HG03469 (cell line): ENCODE measurements at regions not wholly inside any gene's neighbourhood (a gene's known extent, or its start where the extent isn't known, plus 50 kb on each side); places are given as distances from the start of the nearest gene placed in this dataset.

ENCODE experiments used
- ATAC-seq: cut with Tn5 transposase; IDR thresholded peaks from one replicate; pipeline ENCODE4 v1.9.1; 2021; ENCODE audit warnings: mild to moderate bottlenecking, moderate library complexity, moderate number of reproducible peaks; ENCODE audit not compliant: unreplicated experiment

DNA sequence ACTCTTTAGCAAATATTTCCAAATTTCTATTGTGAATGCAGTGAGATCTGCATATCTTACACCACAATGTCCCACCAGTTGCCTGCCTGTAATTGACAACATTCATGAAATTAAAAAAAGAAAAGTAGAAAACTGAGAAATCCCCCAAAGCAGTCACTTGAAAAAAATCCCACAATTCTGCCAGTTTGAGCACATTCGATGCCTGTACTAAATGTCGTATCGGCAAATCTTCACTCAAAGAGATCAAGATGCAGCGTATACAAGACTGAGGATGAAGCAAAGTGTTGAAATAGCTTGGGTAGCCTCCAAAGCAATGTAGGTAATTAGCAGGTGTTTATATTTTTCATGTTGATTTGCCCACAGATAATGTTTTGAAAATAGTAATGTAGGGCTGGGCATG is 186.7 kb upstream of the ZEB2 start:
- no peak for ATAC-seq

DNA sequence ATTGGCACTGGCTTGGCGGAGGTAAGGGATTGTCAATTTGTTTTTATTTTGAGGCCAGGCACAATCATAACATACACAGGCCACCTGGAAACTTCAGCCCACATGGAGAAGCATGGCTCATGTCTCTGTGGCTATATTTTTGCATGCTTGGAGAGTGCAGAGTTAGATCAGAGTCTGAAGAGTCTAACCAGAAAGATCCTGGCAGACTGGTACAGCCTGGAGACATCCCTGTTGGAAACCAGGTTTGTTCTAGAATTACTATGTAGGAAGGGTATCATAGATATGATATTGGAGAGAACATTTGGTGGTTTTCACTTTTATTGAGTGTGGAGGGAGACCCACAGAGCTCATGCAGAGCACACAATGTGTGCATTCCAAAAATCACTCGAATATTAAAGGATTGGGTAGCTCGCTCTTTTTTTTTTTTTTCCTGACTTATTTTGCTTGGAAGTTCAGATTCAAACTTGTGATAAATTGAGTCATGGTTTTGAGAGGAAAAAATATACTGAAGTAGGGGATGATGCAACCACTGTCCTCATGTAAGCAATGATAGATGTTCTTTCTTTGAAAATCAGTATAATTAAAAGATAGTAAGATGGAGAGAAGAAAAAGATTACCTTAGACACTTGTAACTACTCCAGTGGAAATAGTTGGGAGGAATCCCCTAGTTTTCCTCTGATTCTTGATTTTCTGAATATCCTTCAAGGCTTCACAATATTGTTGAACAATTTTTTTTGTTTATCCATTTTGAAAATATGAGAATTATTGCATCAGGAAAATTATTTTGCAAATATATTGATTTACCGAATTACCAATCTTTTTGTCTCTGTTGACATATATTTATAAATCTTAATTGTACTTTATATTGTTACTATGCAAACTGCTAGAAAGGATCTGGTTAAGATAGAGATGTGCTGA is 185.7 kb upstream of the ZEB2 start:
- no peak for ATAC-seq

DNA sequence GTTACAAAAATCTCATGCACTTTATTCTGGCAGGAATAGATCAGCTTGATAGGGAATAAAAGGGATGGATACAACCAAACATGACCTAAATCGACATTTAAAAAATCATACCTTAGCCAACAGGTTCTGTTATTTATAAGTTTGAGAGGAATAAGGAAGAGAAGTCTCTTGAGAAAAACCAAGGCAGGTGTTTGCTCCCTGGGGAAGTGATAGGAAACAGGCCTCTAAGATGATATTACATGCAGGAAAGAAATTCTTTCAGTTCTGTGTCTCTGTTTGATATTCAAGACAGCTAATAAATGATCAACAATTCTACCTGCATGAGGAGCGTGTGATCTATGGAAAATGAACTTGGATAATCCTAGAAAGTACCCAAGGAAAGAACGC is 184.8 kb upstream of the ZEB2 start:
- no peak for ATAC-seq

DNA sequence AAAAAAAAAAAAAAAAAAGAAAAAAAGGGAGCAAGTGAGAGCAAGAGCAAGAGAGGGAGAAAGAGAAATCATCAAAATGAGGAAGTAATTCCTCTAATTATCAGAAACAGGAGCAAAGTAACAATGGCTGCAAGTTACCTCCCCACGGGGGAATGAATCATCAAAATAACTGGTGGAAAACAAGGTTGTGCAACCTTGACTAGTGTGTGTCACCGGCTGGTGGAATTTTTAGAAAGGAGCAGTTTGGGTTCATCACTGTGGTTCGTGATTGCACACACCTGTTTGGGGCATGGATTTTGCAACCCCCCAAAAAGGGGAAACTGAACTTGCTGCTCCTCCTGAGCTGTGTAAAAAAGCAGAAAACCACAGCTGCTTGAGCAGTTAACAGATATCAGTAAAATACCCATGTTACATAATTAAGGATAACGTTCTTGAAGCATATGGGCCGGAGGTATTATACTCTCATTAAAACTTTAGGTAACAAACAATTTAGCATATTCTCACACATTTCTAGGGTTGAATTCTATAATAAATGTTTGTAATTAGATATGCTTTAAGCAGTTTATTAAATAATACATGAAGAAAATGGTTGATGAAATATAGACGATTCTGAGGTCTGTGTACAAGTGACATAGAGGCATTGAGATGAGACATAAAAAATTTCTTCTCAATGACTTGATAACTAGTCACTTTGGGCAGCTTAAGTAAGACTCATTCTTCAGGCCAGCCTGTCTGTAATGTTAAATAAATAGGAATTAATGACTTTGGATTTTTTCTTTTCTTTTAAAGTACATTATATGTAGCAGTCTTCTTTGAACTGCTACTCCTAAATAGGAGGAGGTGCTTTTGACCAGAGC is 184.2 kb upstream of the ZEB2 start:
- peak; percentile 48 for ATAC-seq

DNA sequence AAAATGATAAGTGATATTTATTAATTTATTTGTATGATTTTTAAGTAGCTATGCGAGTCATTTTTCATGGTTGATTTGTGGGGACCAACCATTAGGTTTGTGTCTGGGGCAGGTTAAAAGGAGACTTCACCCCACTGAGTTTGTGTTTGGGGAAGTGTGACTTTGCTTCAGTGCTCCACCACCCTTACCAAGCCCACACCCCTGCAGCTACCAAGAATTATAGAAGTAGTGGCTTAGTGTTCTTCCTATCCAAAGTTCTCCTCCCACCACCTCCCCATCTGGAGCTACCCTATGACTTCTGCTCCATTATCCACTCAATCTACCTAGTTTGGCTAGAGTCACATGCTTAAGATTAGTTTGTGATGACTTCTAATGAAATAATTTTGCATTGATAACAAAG is 182.1 kb upstream of the ZEB2 start:
- no peak for ATAC-seq

DNA sequence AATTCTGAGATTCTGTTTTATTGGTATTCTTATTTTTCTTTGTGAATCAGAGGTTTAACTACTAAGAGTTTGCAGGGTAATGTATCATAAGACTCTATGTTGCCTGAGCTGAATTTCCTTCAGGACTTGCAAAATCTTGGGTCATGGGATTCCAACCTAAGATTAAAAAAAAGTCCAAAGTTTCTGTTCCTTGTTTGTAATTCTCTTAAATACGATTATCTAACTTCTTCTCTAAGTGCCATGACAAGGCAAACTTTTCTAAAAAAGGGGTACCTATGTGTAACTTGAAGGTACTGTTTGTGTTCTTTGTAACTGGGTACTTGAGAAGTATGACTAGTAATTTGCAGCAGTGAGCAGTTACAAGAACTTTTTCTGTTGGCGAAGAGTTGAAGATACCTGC is 181.3 kb upstream of the ZEB2 start:
- no peak for ATAC-seq

DNA sequence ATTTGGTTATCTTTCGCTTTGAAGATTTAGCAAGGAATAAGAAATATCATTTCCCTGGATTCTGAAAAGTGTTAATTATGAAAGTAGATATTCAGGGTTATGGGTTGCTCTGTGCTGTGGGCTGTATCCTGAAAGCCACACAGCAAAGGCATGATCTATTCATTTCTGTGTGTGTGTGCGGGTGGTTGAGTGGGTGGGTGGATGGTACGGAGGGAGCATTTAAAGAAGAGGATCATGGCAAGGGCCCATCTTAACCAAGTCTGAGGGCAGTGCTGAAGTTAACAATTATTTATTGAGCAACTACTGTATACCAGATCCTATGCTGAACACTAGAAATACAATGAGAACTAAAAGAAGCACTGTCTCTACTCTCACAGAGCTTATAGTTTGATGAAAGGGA is 178.2 kb upstream of the ZEB2 start:
- no peak for ATAC-seq

DNA sequence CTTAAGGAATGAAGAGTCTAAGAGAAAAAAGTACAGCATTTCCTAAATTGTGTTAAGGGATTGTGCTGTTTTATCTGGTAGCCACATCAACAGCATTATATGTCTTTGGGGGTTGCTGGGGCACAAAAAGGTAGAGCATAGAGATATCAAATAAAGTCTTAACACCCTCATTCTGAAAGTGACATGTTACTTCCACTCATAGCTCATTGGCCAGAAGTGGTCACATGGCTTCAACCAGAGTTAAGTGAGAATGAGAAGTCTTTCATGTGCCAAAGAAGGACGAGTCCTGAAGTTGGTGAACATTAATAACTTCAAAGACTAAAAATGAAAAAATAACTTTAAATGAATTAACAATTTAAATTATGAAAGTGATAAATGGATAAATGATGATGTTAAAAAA is 175.7 kb upstream of the ZEB2 start:
- no peak for ATAC-seq

DNA sequence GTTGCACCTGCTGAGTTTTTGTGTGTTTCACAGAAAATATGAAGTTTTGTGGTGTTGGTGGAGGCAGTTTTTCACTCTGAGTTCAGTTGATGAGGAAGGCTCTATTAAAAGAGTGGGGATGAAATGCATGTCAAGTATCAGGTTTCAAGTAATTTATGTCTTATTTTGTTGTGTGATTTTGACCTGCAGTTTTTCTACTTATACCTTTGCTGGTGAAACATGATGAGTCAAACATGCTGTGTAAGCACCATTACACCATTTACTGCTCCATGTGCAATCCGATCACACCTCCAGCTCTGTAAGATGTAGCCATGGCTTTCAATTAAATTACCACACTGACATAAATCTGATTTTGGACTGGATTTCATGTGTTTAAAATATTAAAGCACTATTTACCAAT is 174.5 kb upstream of the ZEB2 start:
- ATAC-seq, result no peak

DNA sequence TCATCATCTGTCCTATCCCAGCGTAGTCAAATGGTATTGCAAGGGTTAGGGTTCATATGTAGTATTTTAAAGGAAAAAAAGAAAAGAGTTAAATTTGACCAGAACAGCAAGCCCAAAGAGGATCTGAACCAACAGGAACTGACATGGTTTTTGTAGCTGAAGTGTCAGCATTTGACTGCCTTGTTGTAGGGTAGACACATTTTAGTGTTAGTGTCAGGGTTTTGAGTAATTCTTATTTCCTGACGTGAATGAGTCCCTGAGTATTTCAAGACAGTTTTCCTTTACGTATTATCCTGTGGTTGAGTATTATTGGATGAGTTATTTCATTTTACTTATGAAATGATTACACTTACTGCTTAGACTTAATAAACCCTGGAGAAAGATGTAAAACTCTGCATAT is 173.3 kb upstream of the ZEB2 start:
- ATAC-seq, result no peak

DNA sequence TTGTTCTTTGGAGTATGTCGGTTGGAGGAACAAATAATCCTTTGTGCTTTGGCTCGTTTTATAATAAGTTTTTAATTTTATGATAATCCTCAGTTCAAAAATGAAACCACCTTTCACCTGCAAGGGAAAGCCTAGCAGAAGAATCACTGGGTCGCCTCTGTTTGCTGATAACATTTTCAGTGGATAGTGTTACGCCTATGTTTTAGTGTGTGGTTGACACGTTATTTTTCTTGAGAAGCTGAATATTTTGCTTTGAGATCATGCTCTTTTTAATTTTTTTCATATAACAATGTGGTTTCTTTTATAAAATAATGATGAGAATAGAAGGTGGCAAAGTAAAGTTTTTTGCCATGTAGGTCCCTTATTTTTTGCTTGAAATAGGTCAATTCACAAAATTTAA is 172.7 kb upstream of the ZEB2 start:
- ATAC-seq, result no peak

DNA sequence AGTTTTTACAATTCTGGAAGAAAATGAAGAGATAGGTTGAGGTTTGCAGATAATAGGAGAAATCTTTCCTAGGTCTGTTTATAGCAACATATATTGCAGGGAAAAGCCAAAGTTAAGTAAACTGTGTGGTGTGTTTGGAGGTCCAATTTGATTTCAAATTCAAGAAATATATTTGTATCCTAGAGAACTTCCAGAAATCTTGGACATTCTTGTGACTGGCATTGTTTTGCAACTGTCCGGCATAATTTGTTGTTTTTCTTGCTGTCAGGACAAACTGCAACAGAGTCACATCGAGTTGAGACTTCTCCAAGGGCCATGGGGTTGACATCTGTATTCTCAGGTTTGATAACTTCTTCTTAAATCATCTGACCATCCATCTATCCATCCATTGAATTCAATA is 170.9 kb upstream of the ZEB2 start:
- no peak for ATAC-seq

DNA sequence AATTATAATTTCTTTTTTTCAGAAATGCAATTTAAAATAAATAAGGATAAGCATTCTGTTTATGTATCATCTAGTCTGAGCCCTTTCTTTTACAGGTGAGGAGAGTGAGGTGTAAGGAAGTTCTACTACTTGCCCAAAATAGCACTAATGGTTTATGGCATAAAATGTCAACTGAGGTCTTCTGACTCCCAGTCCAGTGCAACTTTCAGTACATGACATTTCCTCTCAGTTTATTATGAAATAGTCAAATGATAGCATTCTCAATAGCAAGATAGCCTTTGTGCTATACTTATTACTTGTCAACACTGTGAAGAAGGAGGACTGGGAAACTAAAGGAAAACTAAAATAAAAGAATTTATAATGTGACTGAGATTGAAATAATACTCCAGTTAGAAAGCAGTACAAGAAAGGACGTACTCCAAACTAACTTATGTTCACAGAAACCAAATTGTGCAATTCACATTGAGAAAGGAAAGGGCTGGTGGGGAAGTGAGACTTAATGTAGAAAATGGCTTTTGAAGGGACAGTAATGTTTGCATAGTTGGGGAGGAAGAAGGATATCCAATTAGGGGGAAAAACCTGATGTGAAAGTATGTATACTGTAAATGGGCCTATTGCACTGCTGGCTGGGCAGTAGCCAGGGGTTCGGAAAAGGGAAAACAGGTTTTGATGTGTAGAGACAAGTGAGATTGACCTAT is 166.7 kb upstream of the ZEB2 start:
- no peak for ATAC-seq

DNA sequence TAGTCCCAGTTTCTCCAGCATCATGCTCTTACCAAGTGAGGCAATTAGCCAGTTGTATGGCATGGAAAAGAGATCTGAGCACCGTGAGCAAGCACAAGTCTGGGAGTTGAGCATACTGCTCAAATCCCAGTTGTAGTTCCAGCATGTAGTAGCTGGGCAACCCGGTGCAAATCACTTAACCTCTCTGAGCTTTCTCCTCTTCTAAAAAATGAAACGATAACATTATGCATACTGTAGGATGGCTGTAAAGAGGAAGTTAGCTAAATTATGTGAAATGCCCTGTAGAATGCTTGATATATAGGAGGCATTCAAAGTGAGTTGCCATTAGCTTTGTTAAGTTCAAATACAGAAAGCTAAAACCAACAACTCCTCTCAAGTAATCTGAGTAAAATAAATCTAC is 164.0 kb upstream of the ZEB2 start:
- ATAC-seq, result no peak

DNA sequence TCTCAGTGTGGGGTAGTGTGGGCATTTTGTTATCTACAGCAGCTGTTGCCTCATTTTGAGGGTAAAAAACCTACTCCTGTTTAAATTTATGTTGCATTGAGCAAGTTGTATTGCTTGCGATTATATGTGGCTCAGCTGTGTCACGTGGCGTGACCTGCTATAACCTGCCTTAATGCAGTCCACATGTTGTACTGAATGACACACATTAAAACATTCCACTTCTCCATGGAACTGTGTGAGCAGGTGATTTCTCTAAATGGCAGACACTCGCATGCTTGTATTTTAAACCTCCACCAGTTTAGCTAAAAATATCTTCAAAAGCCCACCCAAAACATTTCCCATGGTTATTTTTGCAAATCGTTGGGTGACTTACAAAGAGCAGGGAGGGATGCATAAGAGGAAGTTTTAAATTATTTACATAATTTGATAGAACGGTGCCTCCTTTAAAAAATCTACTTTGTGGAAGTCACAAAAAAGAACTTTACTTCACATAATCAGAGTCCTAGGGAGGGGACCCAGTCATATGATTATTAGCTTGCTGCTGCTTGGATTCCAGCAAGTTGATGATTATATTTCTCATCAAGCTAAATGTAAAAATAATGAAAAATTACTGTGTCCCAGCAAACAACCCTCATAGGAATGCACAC is 163.3 kb upstream of the ZEB2 start:
- ATAC-seq, result no peak

DNA sequence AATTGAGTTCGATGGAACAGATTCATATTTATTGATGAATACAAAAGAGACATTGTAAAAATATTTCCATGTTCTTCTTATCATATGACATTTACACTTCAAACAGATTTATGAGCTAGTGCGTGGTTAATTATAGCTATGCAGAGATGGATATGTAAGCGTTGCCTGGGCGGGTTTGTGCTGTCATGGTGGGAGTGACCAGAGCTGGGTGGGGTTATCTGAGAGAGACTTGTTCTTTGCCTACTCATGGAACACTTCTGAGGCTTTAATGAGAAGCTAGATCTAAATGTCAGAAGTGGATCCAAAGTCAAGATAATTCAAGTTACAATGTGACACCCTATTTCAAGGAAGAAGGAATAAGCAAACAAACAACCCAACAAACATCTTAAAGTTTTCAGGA is 162.3 kb upstream of the ZEB2 start:
- no peak for ATAC-seq

DNA sequence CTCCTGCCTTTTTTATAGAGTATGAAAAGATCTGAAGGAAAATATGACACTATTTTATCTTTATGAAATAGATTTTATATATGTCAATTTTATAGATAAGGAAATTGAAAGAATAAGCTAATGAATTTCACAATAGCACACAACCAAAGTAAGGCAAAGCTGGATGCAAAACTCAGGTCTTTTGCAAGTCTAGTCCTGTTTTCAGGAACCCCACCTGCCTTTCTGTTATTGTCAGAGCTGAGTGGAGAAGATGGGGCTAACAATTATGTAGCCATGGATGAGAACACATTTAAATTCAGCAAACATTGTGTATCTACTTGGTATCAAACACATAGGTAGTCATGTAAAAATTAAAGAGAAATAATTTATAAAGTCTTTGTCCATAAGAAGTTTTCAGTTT is 161.5 kb upstream of the ZEB2 start:
- no peak for ATAC-seq

DNA sequence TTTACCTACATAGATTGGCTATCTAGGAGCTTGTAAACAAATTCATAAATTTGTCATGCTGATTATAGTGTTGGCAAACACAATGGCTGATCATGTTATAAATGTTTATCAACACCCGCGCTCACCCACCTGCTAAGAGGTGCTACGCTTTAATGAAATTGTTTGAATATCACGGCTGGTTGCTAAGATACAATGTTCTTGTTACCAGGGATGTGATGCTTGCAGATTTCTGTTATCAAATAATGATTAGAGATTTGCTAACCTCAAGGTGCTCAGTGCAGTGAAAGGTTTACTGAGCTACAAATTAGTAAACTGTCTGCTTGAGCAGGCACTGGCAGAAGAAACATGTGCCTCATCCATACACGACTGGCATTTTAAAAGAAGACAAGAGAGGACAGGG is 160.0 kb upstream of the ZEB2 start:
- no peak for ATAC-seq

DNA sequence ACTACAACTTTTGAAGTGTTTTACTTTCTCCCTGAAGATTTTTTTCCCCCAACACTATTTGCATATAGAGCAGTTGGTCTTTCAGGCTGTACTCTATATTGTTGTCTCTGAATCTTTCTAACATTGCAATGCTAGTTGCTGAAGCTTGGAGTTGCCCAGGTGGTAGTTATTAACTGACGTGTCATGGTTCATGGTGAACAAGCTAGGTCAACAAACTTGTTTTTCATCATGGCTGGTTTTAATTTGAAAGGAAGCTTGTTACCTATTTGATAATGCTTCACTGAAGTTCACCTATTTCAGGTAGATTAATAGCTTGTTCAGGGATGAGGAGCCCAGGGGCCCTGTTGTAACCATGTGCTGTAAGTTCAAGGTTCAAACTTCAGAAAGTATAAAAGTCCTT is 158.8 kb upstream of the ZEB2 start:
- ATAC-seq, result no peak

DNA sequence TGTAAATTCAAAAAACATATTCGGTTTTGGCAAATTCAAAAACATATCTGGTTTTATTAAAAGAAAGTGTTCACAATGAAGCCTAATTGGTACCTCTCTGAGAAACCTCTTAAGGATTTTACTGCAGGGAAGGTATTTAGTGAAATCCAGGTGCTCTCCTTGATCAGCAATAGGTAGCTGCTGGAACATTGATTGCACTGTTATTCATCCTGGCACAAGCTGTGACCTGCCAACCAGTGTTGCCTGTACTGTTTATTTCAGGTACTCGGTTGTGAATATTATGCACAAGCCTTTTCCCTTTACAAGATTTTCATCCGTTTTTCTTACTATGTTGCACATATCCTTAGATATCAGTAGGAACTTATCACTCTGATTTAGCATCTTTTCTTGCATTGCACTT is 155.8 kb upstream of the ZEB2 start:
- ATAC-seq, result no peak

DNA sequence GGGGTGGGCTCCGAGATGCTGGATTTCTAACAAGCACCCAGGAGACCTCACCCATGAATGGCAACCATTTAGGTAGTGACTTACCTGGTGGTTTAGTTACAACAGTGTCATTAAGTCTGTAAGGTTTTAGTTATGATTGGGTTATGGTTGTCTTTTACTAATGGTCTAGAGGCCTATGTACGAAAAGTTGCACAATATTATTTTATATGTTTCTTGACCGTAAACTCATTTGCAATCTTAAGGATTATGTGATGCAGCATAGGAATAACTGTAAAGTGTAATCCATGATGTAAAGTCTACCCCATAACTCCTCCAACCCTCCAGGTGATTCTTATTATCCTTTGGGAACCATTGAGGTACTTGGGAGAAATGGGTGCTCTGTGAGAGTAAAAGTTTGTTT is 155.4 kb upstream of the ZEB2 start:
- ATAC-seq, result no peak
